Mammary epithelial cell (primary cell): ENCODE measurements at regions not wholly inside any gene's neighbourhood (a gene's known extent, or its start where the extent isn't known, plus 50 kb on each side); places are given as distances from the start of the nearest gene placed in this dataset.

Experiments used
- EZH2 ChIP-seq: IDR thresholded peaks from 2 replicates; pipeline ENCODE4 v1.6.1; 2012; ENCODE audit warnings: low read length, inconsistent platforms, borderline replicate concordance
- TF ChIP-seq, protein P1 (sequence below), 2 donors: IDR thresholded peaks in 1 of 2; conservative IDR thresholded peaks in 1 of 2; 2 replicates each; pipeline ENCODE4 v1.5.1; 2011 to 2012; ENCODE audit warnings: inconsistent platforms in 2 of 2, low read length in 2 of 2, mild to moderate bottlenecking in 2 of 2, control low read depth in 1 of 2, low read depth in 1 of 2; ENCODE audit not compliant: insufficient read depth in 1 of 2; ENCODE audit errors: extremely low read depth in 1 of 2

DNA sequence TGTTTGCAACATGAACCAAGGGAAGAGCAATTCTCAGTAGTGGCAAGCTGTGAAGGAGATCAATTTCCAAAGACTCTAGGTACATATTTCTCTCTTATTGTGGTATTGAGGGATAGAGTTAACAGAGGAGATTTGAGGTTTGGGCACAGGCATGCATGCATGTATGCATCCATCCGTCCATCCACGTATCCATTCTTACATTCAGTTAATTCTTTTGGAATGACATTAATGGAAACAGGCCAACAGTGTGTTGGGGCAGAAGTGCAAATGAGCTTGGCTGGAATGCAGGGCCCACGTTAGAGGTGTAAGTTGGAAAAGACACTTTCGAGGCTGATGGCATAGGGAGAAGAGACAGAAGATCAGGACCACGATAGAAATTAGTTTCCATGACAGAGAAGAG, 216.9 kb upstream of the PELI2 start:
- TF ChIP-seq, protein P1, sequence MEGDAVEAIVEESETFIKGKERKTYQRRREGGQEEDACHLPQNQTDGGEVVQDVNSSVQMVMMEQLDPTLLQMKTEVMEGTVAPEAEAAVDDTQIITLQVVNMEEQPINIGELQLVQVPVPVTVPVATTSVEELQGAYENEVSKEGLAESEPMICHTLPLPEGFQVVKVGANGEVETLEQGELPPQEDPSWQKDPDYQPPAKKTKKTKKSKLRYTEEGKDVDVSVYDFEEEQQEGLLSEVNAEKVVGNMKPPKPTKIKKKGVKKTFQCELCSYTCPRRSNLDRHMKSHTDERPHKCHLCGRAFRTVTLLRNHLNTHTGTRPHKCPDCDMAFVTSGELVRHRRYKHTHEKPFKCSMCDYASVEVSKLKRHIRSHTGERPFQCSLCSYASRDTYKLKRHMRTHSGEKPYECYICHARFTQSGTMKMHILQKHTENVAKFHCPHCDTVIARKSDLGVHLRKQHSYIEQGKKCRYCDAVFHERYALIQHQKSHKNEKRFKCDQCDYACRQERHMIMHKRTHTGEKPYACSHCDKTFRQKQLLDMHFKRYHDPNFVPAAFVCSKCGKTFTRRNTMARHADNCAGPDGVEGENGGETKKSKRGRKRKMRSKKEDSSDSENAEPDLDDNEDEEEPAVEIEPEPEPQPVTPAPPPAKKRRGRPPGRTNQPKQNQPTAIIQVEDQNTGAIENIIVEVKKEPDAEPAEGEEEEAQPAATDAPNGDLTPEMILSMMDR (conservative IDR thresholded peaks at IDR 0.05 in 1 of 2, IDR thresholded peaks at IDR 0.05 in 1 of 2; ENCODE audit: extremely low read depth in 1 of 2, insufficient read depth in 1 of 2, low read depth in 1 of 2, low read length in 2 of 2) = no peak
- no peak for TF ChIP-seq EZH2
